Sciatic nerve (tissue), 2 donors: ENCODE measurements at regions not wholly inside any gene's neighbourhood (a gene's known extent, or its start where the extent isn't known, plus 50 kb on each side); places are given as distances from the start of the nearest gene placed in this dataset.

Experiments used
- ATAC-seq: fragments of 200-7000 bp; cut with Tn5 transposase; one replicate; pipeline ENCODE4 v1.9.1; 2020; ENCODE audit warnings: mild to moderate bottlenecking, moderate library complexity
- DNase-seq: peaks from one replicate; pipeline ENCODE4 v3.0.0-alpha.2; 2020; ENCODE audit warnings: low spot score
- intact Hi-C: fragments of 100-400 bp; cut with DNase I; formaldehyde crosslinking; loops from one replicate; pipeline ENCODE4 v1.14.2; 2022
- donor health status: DM: no; HTN: no; CAD: no.
- donor health status: DM: no; HTN: no; CAD: no.

- no peak for ATAC-seq
- intact Hi-C loops, result no loop called here
- no peak for DNase-seq
Observed at GRCh38 chrX:10288373-10288975, 131.7 kb downstream of the CLCN4 start.

- peak; percentile 55 for ATAC-seq
- intact Hi-C loops, result no loop called here
Observed at GRCh38 chrX:10296576-10296975, 139.8 kb downstream of the CLCN4 start.

GRCh38 chrX:10310511-10310910, 153.7 kb downstream of the CLCN4 start:
- DNase-seq (no peak), ATAC-seq (no peak)
- intact Hi-C loops, result no loop called here

More at GRCh38 chrX:10296576-10296975, 139.8 kb downstream of the CLCN4 start:
- no peak for DNase-seq

GRCh38 chrX:10314530-10315104, 157.8 kb downstream of the CLCN4 start:
- intact Hi-C loops, result no loop called here
- ATAC-seq, result no peak

GRCh38 chrX:10325611-10326010, 168.8 kb downstream of the CLCN4 start:
- DNase-seq (no peak), ATAC-seq (no peak)
- intact Hi-C loops, result no loop called here

More at GRCh38 chrX:10314530-10315104, 157.8 kb downstream of the CLCN4 start:
- DNase-seq, result no peak

GRCh38 chrX:10326578-10326977, 169.8 kb downstream of the CLCN4 start:
- no peak for DNase-seq
- intact Hi-C loops, result no loop called here
- no peak for ATAC-seq

GRCh38 chrX:10327651-10328050, 170.9 kb downstream of the CLCN4 start:
- intact Hi-C loops, result no loop called here
- ATAC-seq (no peak), DNase-seq (no peak)

- intact Hi-C loops, result no loop called here
- no peak for ATAC-seq
- DNase-seq, result no peak
Observed at GRCh38 chrX:10329984-10330383, 173.2 kb downstream of the CLCN4 start.

- intact Hi-C loops, result no loop called here
- ATAC-seq (no peak), DNase-seq (no peak)
Observed at GRCh38 chrX:10341309-10341708, 184.5 kb downstream of the CLCN4 start.

- intact Hi-C loops, result no loop called here
- DNase-seq (no peak), ATAC-seq (no peak)
Observed at GRCh38 chrX:10350221-10350620, 193.4 kb downstream of the CLCN4 start.

GRCh38 chrX:10350981-10351380, 194.2 kb downstream of the CLCN4 start:
- intact Hi-C loops, result no loop called here
- no peak for DNase-seq
- ATAC-seq, result no peak

GRCh38 chrX:10352536-10352935, 195.8 kb downstream of the CLCN4 start:
- no peak for DNase-seq
- intact Hi-C loops, result no loop called here
- no peak for ATAC-seq

- ATAC-seq, result no peak
- DNase-seq, result no peak
- intact Hi-C loops, result no loop called here
Observed at GRCh38 chrX:10356979-10357378, 200.2 kb downstream of the CLCN4 start.

- no peak for ATAC-seq
- no peak for DNase-seq
- intact Hi-C loops, result no loop called here
Observed at GRCh38 chrX:10358958-10359357, 202.2 kb downstream of the CLCN4 start.

- no peak for ATAC-seq
- intact Hi-C loops, result no loop called here
- DNase-seq, result no peak
Observed at GRCh38 chrX:10360116-10360515, 203.3 kb downstream of the CLCN4 start.

- intact Hi-C loops, result no loop called here
- ATAC-seq (no peak), DNase-seq (no peak)
Observed at GRCh38 chrX:10365532-10366265, 208.9 kb downstream of the CLCN4 start.

- no peak for ATAC-seq
- DNase-seq, result no peak
- intact Hi-C loops, result no loop called here
Observed at GRCh38 chrX:10367406-10367805, 210.6 kb downstream of the CLCN4 start.

- ATAC-seq (no peak), DNase-seq (no peak)
- intact Hi-C loops, result no loop called here
Observed at GRCh38 chrX:10370976-10371375, 214.2 kb downstream of the CLCN4 start.

GRCh38 chrX:10377427-10377826, 220.7 kb downstream of the CLCN4 start:
- ATAC-seq, result no peak
- no peak for DNase-seq
- intact Hi-C loops, result no loop called here

GRCh38 chrX:10379878-10380277, 223.1 kb downstream of the CLCN4 start:
- ATAC-seq, result no peak
- intact Hi-C loops, result no loop called here
- no peak for DNase-seq

GRCh38 chrX:10380300-10380699, 223.5 kb downstream of the CLCN4 start:
- ATAC-seq (no peak), DNase-seq (no peak)
- intact Hi-C loops, result no loop called here
